Left lung (tissue), 4 donors: ENCODE measurements at regions not wholly inside any gene's neighbourhood (a gene's known extent, or its start where the extent isn't known, plus 50 kb on each side); places are given as distances from the start of the nearest gene placed in this dataset.

Source experiments
- ATAC-seq: fragments of 200-7000 bp; cut with Tn5 transposase; one replicate; pipeline ENCODE4 v1.9.1; 2020; ENCODE audit warnings: moderate library complexity
- DNase-seq, 4 donors: peaks; one replicate each; pipeline ENCODE4 v3.0.0-alpha.2; 2013 to 2020
- H3K27ac ChIP-seq, 2 donors: fragments of 200-600 bp; sonication (generic) in 1 of 2; one replicate each; pipeline versions ENCODE4 v1.5.0 to v1.8.0; 2020 to 2021
- H3K27me3 ChIP-seq, 2 donors: fragments of 200-600 bp; sonication (generic) in 1 of 2; one replicate each; pipeline versions ENCODE4 v1.5.0 to v1.8.0; 2020 to 2021
- H3K36me3 ChIP-seq, 2 donors: fragments of 200-600 bp; sonication (generic) in 1 of 2; one replicate each; pipeline versions ENCODE4 v1.5.0 to v1.8.0; 2020 to 2021
- H3K4me1 ChIP-seq, 2 donors: fragments of 200-600 bp; one replicate each; pipeline ENCODE4 v1.8.0; 2021
- H3K4me3 ChIP-seq, 2 donors: fragments of 200-600 bp; sonication (generic) in 1 of 2; one replicate each; pipeline versions ENCODE4 v1.5.0 to v1.8.0; 2020 to 2021; ENCODE audit warnings: mild to moderate bottlenecking in 1 of 2
- H3K9me3 ChIP-seq, 2 donors: fragments of 200-600 bp; sonication (generic) in 1 of 2; one replicate each; pipeline versions ENCODE4 v1.5.0 to v1.8.0; 2020 to 2021
- CTCF ChIP-seq, 2 donors: fragments of 200-600 bp; sonication (generic) in 1 of 2; IDR thresholded peaks; one replicate each; pipeline versions ENCODE4 v1.5.0 to v1.8.0; 2021; ENCODE audit warnings: antibody characterized with exemption in 2 of 2
- intact Hi-C, 2 donors: fragments of 100-400 bp; cut with DNase I; formaldehyde crosslinking; loops; one replicate each; pipeline versions ENCODE4 v1.11.2 to v1.14.2; 2022
- donor health status: DM: no; HTN: yes; CAD: no.
- donor health status: DM: no; HTN: no; CAD: no.

GRCh38 chr6:169321546-169321945, 67.9 kb upstream of the THBS2 start:
- no peaks in the 10 kb centered on the region for H3K4me1 ChIP-seq
- no peak overlapping the region for H3K4me3 ChIP-seq
- H3K27me3 ChIP-seq = no peaks in the 10 kb centered on the region
- ATAC-seq (no peak), DNase-seq (no peak)
- no peak overlapping the region for H3K27ac ChIP-seq
- intact Hi-C loops = no loop called here
- TF ChIP-seq CTCF (IDR thresholded peaks at IDR 0.05) = no peak
- no peaks in the 10 kb centered on the region for H3K36me3 ChIP-seq
- no peaks in the 10 kb centered on the region for H3K9me3 ChIP-seq

- no peak for DNase-seq
- intact Hi-C loops = no loop called here
- H3K27ac ChIP-seq = no peak overlapping the region
- H3K4me1 ChIP-seq = no peaks in the 10 kb centered on the region
- H3K27me3 ChIP-seq = no peaks in the 10 kb centered on the region
- no peak for ATAC-seq
- no peak for TF ChIP-seq CTCF (IDR thresholded peaks at IDR 0.05)
- no peaks in the 10 kb centered on the region for H3K36me3 ChIP-seq
- no peak overlapping the region for H3K4me3 ChIP-seq
- no peaks in the 10 kb centered on the region for H3K9me3 ChIP-seq
Measured at GRCh38 chr6:169320013-169320412, 66.4 kb upstream of the THBS2 start.

- no peak for TF ChIP-seq CTCF (IDR thresholded peaks at IDR 0.05)
- DNase-seq = no peak
- Histone ChIP-seq H3K27me3 (no peaks in the 10 kb centered on the region), H3K36me3 (no peaks in the 10 kb centered on the region), H3K9me3 (no peaks in the 10 kb centered on the region), H3K27ac (no peak overlapping the region), H3K4me1 (no peaks in the 10 kb centered on the region), H3K4me3 (no peak overlapping the region)
- intact Hi-C loops = no loop called here
- ATAC-seq = no peak
Measured at GRCh38 chr6:169317441-169318202, 64.0 kb upstream of the THBS2 start.

GRCh38 chr6:169316651-169317050, 63.0 kb upstream of the THBS2 start:
- Histone ChIP-seq H3K9me3 (no peaks in the 10 kb centered on the region), H3K27ac (no peak overlapping the region), H3K4me3 (no peak overlapping the region), H3K36me3 (no peaks in the 10 kb centered on the region), H3K27me3 (no peaks in the 10 kb centered on the region), H3K4me1 (no peaks in the 10 kb centered on the region)
- no peak for TF ChIP-seq CTCF (IDR thresholded peaks at IDR 0.05)
- intact Hi-C loops = no loop called here
- DNase-seq (no peak), ATAC-seq (no peak)

- no peaks in the 10 kb centered on the region for H3K36me3 ChIP-seq
- no peak overlapping the region for H3K4me3 ChIP-seq
- DNase-seq (no peak), ATAC-seq (no peak)
- TF ChIP-seq CTCF (IDR thresholded peaks at IDR 0.05) = no peak
- intact Hi-C loops = no loop called here
- H3K27ac ChIP-seq = no peak overlapping the region
- H3K4me1 ChIP-seq = no peaks in the 10 kb centered on the region
- no peaks in the 10 kb centered on the region for H3K27me3 ChIP-seq
- H3K9me3 ChIP-seq = no peaks in the 10 kb centered on the region
Measured at GRCh38 chr6:169315830-169316614, 62.4 kb upstream of the THBS2 start.
